ENCODE measurements at regions not wholly inside any gene's neighbourhood (a gene's known extent, or its start where the extent isn't known, plus 50 kb on each side); places are given as distances from the start of the nearest gene placed in this dataset.

GRCh38 chr12:90188857-90189256 is 480.2 kb upstream of the ATP2B1 start:
- no peaks in the 10 kb centered on the region for H3K36me3 ChIP-seq (ENCODE audit: insufficient read depth, low read depth, low read length)
- no peak overlapping the region for H3K4me3 ChIP-seq (ENCODE audit: low read length)
- peaks cover 12% of the 10 kb centered on the region for H3K9me3 ChIP-seq (ENCODE audit: insufficient read depth, low read depth, low read length)
- no peak overlapping the region for H3K27ac ChIP-seq (ENCODE audit: low read length)
- H3K9ac ChIP-seq (ENCODE audit: low read depth, low read length), result no peak overlapping the region
- H3K4me1 ChIP-seq (ENCODE audit: insufficient read depth, low read length), result no peaks in the 10 kb centered on the region
- no peaks in the 10 kb centered on the region for H3K27me3 ChIP-seq (ENCODE audit: insufficient read depth, low read length)

- H3K27me3 ChIP-seq (ENCODE audit: insufficient read depth, low read length), result no peaks in the 10 kb centered on the region
- H3K27ac ChIP-seq (ENCODE audit: low read length), result no peak overlapping the region
- H3K36me3 ChIP-seq (ENCODE audit: insufficient read depth, low read depth, low read length), result no peaks in the 10 kb centered on the region
- no peaks in the 10 kb centered on the region for H3K4me1 ChIP-seq (ENCODE audit: insufficient read depth, low read length)
- no peak overlapping the region for H3K9ac ChIP-seq (ENCODE audit: low read depth, low read length)
- peaks cover 21% of the 10 kb centered on the region for H3K9me3 ChIP-seq (ENCODE audit: insufficient read depth, low read depth, low read length)
- no peak overlapping the region for H3K4me3 ChIP-seq (ENCODE audit: low read length)
These were observed 474.6 kb upstream of the ATP2B1 start for GRCh38 chr12:90183201-90183600.

- Histone ChIP-seq H3K27me3 (ENCODE audit: insufficient read depth, low read length) (no peaks in the 10 kb centered on the region), H3K4me3 (ENCODE audit: low read length) (no peak overlapping the region), H3K9ac (ENCODE audit: low read depth, low read length) (no peak overlapping the region), H3K9me3 (ENCODE audit: insufficient read depth, low read depth, low read length) (peaks cover 21% of the 10 kb centered on the region), H3K27ac (ENCODE audit: low read length) (no peak overlapping the region), H3K4me1 (ENCODE audit: insufficient read depth, low read length) (no peaks in the 10 kb centered on the region), H3K36me3 (ENCODE audit: insufficient read depth, low read depth, low read length) (no peaks in the 10 kb centered on the region)
These were observed 472.6 kb upstream of the ATP2B1 start for GRCh38 chr12:90181216-90181615.

GRCh38 chr12:90174956-90175355 is 466.3 kb upstream of the ATP2B1 start:
- H3K9ac ChIP-seq (ENCODE audit: low read depth, low read length), result no peak overlapping the region
- H3K4me1 ChIP-seq (ENCODE audit: insufficient read depth, low read length), result no peaks in the 10 kb centered on the region
- no peak overlapping the region for H3K27ac ChIP-seq (ENCODE audit: low read length)
- H3K36me3 ChIP-seq (ENCODE audit: insufficient read depth, low read depth, low read length), result no peaks in the 10 kb centered on the region
- H3K27me3 ChIP-seq (ENCODE audit: insufficient read depth, low read length), result no peaks in the 10 kb centered on the region
- H3K9me3 ChIP-seq (ENCODE audit: insufficient read depth, low read depth, low read length), result no peaks in the 10 kb centered on the region
- H3K4me3 ChIP-seq (ENCODE audit: low read length), result no peak overlapping the region

GRCh38 chr12:90174198-90174510 is 465.5 kb upstream of the ATP2B1 start:
- H3K9ac ChIP-seq (ENCODE audit: low read depth, low read length), result no peak overlapping the region
- H3K27ac ChIP-seq (ENCODE audit: low read length), result no peak overlapping the region
- no peaks in the 10 kb centered on the region for H3K36me3 ChIP-seq (ENCODE audit: insufficient read depth, low read depth, low read length)
- no peaks in the 10 kb centered on the region for H3K4me1 ChIP-seq (ENCODE audit: insufficient read depth, low read length)
- no peaks in the 10 kb centered on the region for H3K9me3 ChIP-seq (ENCODE audit: insufficient read depth, low read depth, low read length)
- no peak overlapping the region for H3K4me3 ChIP-seq (ENCODE audit: low read length)
- H3K27me3 ChIP-seq (ENCODE audit: insufficient read depth, low read length), result no peaks in the 10 kb centered on the region

GRCh38 chr12:90173499-90174197 is 465.0 kb upstream of the ATP2B1 start:
- Histone ChIP-seq H3K9ac (ENCODE audit: low read depth, low read length) (no peak overlapping the region), H3K36me3 (ENCODE audit: insufficient read depth, low read depth, low read length) (no peaks in the 10 kb centered on the region), H3K4me1 (ENCODE audit: insufficient read depth, low read length) (no peaks in the 10 kb centered on the region), H3K4me3 (ENCODE audit: low read length) (no peak overlapping the region), H3K9me3 (ENCODE audit: insufficient read depth, low read depth, low read length) (no peaks in the 10 kb centered on the region), H3K27me3 (ENCODE audit: insufficient read depth, low read length) (no peaks in the 10 kb centered on the region), H3K27ac (ENCODE audit: low read length) (no peak overlapping the region)

- Histone ChIP-seq H3K9ac (ENCODE audit: low read depth, low read length) (no peak overlapping the region), H3K4me1 (ENCODE audit: insufficient read depth, low read length) (no peaks in the 10 kb centered on the region), H3K36me3 (ENCODE audit: insufficient read depth, low read depth, low read length) (no peaks in the 10 kb centered on the region), H3K27ac (ENCODE audit: low read length) (no peak overlapping the region), H3K4me3 (ENCODE audit: low read length) (no peak overlapping the region), H3K27me3 (ENCODE audit: insufficient read depth, low read length) (no peaks in the 10 kb centered on the region), H3K9me3 (ENCODE audit: insufficient read depth, low read depth, low read length) (no peaks in the 10 kb centered on the region)
These were observed 463.9 kb upstream of the ATP2B1 start for GRCh38 chr12:90172524-90172923.

GRCh38 chr12:90170740-90171139 is 462.1 kb upstream of the ATP2B1 start:
- no peaks in the 10 kb centered on the region for H3K27me3 ChIP-seq (ENCODE audit: insufficient read depth, low read length)
- no peak overlapping the region for H3K27ac ChIP-seq (ENCODE audit: low read length)
- H3K36me3 ChIP-seq (ENCODE audit: insufficient read depth, low read depth, low read length), result no peaks in the 10 kb centered on the region
- no peaks in the 10 kb centered on the region for H3K4me1 ChIP-seq (ENCODE audit: insufficient read depth, low read length)
- H3K9ac ChIP-seq (ENCODE audit: low read depth, low read length), result no peak overlapping the region
- no peak overlapping the region for H3K4me3 ChIP-seq (ENCODE audit: low read length)
- H3K9me3 ChIP-seq (ENCODE audit: insufficient read depth, low read depth, low read length), result no peaks in the 10 kb centered on the region

GRCh38 chr12:90167518-90168208 is 459.0 kb upstream of the ATP2B1 start:
- Histone ChIP-seq H3K27ac (ENCODE audit: low read length) (no peak overlapping the region), H3K27me3 (ENCODE audit: insufficient read depth, low read length) (no peaks in the 10 kb centered on the region), H3K9me3 (ENCODE audit: insufficient read depth, low read depth, low read length) (no peaks in the 10 kb centered on the region), H3K4me3 (ENCODE audit: low read length) (no peak overlapping the region), H3K4me1 (ENCODE audit: insufficient read depth, low read length) (no peaks in the 10 kb centered on the region), H3K36me3 (ENCODE audit: insufficient read depth, low read depth, low read length) (no peaks in the 10 kb centered on the region), H3K9ac (ENCODE audit: low read depth, low read length) (no peak overlapping the region)

- Histone ChIP-seq H3K4me1 (ENCODE audit: insufficient read depth, low read length) (no peaks in the 10 kb centered on the region), H3K36me3 (ENCODE audit: insufficient read depth, low read depth, low read length) (no peaks in the 10 kb centered on the region), H3K9ac (ENCODE audit: low read depth, low read length) (no peak overlapping the region), H3K4me3 (ENCODE audit: low read length) (no peak overlapping the region), H3K27ac (ENCODE audit: low read length) (no peak overlapping the region), H3K27me3 (ENCODE audit: insufficient read depth, low read length) (no peaks in the 10 kb centered on the region), H3K9me3 (ENCODE audit: insufficient read depth, low read depth, low read length) (0 out of 2 replicates have a peak, but pooled peaks cover 8% of the 10 kb centered on the region)
These were observed 458.0 kb upstream of the ATP2B1 start for GRCh38 chr12:90166671-90167070.

- Histone ChIP-seq H3K9me3 (ENCODE audit: insufficient read depth, low read depth, low read length) (0 out of 2 replicates have a peak, but pooled peaks cover 9% of the 10 kb centered on the region), H3K27me3 (ENCODE audit: insufficient read depth, low read length) (no peaks in the 10 kb centered on the region), H3K4me3 (ENCODE audit: low read length) (no peak overlapping the region), H3K27ac (ENCODE audit: low read length) (no peak overlapping the region), H3K4me1 (ENCODE audit: insufficient read depth, low read length) (no peaks in the 10 kb centered on the region), H3K9ac (ENCODE audit: low read depth, low read length) (no peak overlapping the region), H3K36me3 (ENCODE audit: insufficient read depth, low read depth, low read length) (no peaks in the 10 kb centered on the region)
These were observed 457.4 kb upstream of the ATP2B1 start for GRCh38 chr12:90166012-90166411.

- Histone ChIP-seq H3K4me3 (ENCODE audit: low read length) (no peak overlapping the region), H3K4me1 (ENCODE audit: insufficient read depth, low read length) (no peaks in the 10 kb centered on the region), H3K36me3 (ENCODE audit: insufficient read depth, low read depth, low read length) (no peaks in the 10 kb centered on the region), H3K27ac (ENCODE audit: low read length) (no peak overlapping the region), H3K9ac (ENCODE audit: low read depth, low read length) (no peak overlapping the region), H3K9me3 (ENCODE audit: insufficient read depth, low read depth, low read length) (0 out of 2 replicates have a peak, but pooled peaks cover 9% of the 10 kb centered on the region), H3K27me3 (ENCODE audit: insufficient read depth, low read length) (no peaks in the 10 kb centered on the region)
These were observed 455.3 kb upstream of the ATP2B1 start for GRCh38 chr12:90163975-90164374.
